ENCODE measurements at regions not wholly inside any gene's neighbourhood (a gene's known extent, or its start where the extent isn't known, plus 50 kb on each side); places are given as distances from the start of the nearest gene placed in this dataset.

DNA sequence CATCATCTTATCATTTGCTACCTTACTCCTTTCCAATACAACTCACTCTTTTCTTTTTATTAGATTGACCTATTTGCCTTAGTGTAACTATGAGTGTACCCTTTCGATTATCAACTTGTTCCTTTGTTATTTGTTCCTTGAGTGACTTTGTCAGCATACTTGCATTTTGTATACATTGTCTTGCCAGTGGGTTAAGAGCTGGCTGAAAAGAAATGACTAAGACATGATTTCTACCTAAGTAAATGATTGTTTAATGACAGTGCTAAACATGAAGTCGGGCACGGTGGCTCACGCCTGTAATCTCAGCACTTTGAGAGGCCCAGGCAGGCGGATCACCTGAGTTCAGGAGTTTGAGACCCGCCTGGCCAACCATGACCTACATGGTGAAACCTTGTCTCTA is 1042.3 kb downstream of the TBL1XR1 start:
- DNase-seq (ENCODE audit: low read depth), result no peak
- no peak for TF ChIP-seq CTCF (IDR thresholded peaks at IDR 0.05; ENCODE audit: control insufficient read depth, insufficient read depth, low read depth, low read length, missing control alignments)
- no peak overlapping the region for H3K4me3 ChIP-seq (ENCODE audit: control insufficient read depth, low read depth, low read length)

DNA sequence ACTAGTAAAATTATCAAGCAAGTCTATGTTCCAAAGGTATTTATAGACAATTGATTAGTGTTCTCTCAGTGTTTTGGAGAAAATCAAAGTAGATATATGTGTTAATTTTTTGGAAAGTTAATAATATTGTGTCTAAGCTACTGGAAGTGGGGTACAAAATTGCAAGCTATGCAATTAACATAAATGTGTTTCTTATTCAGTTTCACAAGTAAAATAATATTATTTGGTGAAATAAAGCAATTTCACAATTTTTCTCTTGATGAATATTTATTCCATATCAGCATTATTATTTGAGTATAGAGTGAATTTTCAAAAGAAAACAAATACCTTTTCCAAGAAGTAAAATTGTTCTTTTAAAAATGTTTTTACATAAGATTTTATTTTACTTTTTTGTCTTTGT is 1047.7 kb downstream of the TBL1XR1 start:
- no peak for TF ChIP-seq CTCF (IDR thresholded peaks at IDR 0.05; ENCODE audit: control insufficient read depth, insufficient read depth, low read depth, low read length, missing control alignments)
- H3K4me3 ChIP-seq (ENCODE audit: control insufficient read depth, low read depth, low read length), result no peak overlapping the region
- no peak for DNase-seq (ENCODE audit: low read depth)

DNA sequence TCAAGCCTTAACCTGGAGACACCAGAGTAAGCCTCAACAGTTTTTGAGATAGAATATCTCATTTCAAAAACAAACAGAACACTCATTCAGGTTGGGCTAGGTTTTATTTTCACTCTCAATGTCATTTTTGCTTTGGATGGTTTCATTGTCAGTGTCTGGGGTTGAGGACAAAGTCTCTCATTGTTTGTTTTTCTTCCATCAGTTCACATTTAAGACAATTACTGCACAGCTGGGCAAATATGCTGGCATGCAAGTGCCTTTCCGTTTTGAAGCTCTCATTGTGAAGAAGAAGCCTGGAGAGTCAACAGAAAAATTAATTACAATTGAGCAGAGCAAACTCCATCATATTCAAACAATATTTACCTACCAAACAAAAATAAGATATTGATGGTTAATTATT is 1050.0 kb downstream of the TBL1XR1 start:
- no peak for DNase-seq (ENCODE audit: low read depth)
- no peak overlapping the region for H3K4me3 ChIP-seq (ENCODE audit: control insufficient read depth, low read depth, low read length)
- TF ChIP-seq CTCF (IDR thresholded peaks at IDR 0.05; ENCODE audit: control insufficient read depth, insufficient read depth, low read depth, low read length, missing control alignments), result no peak

DNA sequence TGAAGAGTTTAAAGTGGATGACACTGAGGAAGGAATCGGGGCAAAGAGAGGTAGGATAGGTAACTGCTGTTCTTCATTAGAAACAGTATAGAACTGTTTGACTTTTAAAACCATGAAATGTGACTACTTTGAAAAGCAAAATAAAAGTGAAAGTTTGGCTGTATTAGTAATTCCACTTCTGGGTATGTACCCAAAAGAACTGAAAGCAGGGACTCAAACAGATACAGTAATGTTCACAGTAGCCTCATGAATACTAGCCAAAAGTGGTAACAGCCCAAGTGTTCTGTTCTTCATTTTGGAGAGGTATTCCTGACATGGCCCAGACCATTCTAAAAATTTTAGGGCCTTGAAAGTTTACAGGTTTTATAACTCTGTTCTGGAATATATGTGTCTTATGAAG is 1055.4 kb downstream of the TBL1XR1 start:
- DNase-seq (ENCODE audit: low read depth), result no peak
- no peak overlapping the region for H3K4me3 ChIP-seq (ENCODE audit: control insufficient read depth, low read depth, low read length)
- TF ChIP-seq CTCF (IDR thresholded peaks at IDR 0.05; ENCODE audit: control insufficient read depth, insufficient read depth, low read depth, low read length, missing control alignments), result no peak

DNA sequence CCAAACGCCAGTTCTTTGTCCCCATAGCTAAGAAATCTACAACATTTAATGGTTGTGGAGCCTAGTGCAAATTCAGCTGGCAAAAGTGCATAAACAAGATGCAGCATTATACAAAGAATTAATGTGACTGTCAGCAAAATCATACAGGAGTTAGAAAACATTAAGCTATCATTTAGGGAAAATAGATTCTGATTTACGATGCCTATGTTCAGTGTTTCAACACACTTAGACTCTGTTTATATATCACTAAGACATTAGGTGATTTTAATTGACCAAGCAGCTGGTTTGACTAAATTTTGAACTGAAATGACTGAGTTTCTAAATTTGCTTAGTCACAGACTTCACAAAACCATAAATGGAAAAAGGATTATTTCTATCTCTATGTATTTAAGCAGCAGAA is 1076.8 kb downstream of the TBL1XR1 start:
- H3K4me3 ChIP-seq (ENCODE audit: control insufficient read depth, low read depth, low read length), result no peak overlapping the region
- no peak for DNase-seq (ENCODE audit: low read depth)
- no peak for TF ChIP-seq CTCF (IDR thresholded peaks at IDR 0.05; ENCODE audit: control insufficient read depth, insufficient read depth, low read depth, low read length, missing control alignments)

GRCh38 chr3:176119826-176120225 is 1077.5 kb downstream of the TBL1XR1 start:
- no peak for DNase-seq (ENCODE audit: low read depth)
- TF ChIP-seq CTCF (IDR thresholded peaks at IDR 0.05; ENCODE audit: control insufficient read depth, insufficient read depth, low read depth, low read length, missing control alignments), result no peak
- no peak overlapping the region for H3K4me3 ChIP-seq (ENCODE audit: control insufficient read depth, low read depth, low read length)

- no peak for TF ChIP-seq CTCF (IDR thresholded peaks at IDR 0.05; ENCODE audit: control insufficient read depth, insufficient read depth, low read depth, low read length, missing control alignments)
- DNase-seq (ENCODE audit: low read depth), result no peak
- no peak overlapping the region for H3K4me3 ChIP-seq (ENCODE audit: control insufficient read depth, low read depth, low read length)
These were observed 1090.9 kb downstream of the TBL1XR1 start for GRCh38 chr3:176106380-176106779.

All from AG09309 (cell line).